GM21360 (cell line): ENCODE measurements at regions not wholly inside any gene's neighbourhood (a gene's known extent, or its start where the extent isn't known, plus 50 kb on each side); places are given as distances from the start of the nearest gene placed in this dataset.

Source experiments
- ATAC-seq: cut with Tn5 transposase; IDR thresholded peaks from one replicate; pipeline ENCODE4 v1.9.1; 2021; ENCODE audit warnings: mild to moderate bottlenecking, moderate library complexity; ENCODE audit not compliant: unreplicated experiment

DNA sequence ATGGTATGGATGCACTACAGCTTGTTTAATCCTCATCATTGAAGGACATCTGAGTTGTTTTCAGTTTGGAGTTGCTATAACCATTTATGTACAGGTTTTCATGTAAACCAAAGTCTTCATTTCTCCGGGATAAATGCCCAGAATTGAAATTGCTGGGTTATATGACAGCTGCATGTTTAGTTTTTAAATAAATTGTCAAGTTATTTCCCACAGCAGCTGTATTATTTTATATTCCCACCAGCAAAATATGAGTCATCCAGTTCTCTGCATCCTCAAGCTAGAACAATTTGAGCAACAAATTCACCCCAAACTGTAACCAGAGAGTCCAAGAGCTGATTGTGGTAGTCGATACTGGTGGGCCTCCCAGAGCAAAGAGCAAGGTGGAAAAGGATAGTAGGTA is 125.6 kb upstream of the PRNP start:
- no peak for ATAC-seq

DNA sequence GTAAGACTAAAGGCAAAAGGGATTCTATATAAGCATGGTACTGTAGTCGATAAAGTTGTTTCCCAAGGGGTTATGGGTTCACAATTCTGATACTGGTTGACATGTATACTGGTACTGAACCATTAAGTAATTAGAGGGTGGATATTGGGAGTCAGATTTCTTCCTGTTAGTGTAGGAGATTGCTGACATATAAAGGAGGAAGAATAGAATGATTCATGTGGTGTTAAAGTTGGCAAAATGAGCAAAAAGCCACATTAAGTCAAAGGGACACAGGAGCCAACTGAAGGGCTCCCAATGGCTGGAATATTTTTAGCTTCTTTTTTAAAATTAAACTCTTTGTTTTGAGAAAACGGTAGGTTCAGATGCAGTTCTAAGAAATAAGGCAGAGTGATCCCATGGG is 126.3 kb upstream of the PRNP start:
- no peak for ATAC-seq

DNA sequence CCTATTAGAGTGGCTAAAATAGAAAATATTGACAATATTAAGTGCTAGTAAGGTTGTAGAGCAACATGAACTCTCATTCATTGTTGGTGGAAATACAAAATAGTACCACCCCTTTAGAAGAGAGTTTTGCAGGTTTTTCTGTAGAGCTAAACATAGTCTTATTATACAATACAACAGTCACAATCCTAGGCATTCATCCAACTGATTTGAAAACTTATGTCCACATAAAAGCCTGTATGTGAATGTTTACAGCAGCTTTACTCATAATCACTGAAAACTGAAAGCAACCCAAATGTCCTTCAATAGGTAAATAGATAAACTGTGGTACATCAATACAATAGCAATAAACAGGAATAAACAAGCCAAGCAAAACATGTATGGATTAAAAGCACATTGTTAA is 127.2 kb upstream of the PRNP start:
- ATAC-seq: no peak

DNA sequence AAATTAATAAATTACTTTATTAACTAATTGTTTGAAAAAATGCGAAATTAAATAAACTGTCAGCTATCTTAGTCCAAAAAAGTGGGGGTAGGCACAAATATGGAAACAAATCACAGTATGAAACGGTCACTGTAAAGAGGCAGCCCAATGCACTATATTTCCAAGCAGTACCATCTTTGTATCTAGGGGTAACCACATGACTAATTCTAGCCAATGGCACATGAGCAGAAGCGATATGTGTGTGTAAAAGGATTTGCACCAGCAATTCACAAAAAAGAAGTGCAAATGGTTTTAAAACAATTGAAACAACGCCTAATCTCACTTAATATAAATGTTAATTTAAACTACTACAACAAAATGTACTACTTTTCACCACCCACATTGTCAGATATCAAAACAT is 129.5 kb upstream of the PRNP start:
- ATAC-seq: no peak

DNA sequence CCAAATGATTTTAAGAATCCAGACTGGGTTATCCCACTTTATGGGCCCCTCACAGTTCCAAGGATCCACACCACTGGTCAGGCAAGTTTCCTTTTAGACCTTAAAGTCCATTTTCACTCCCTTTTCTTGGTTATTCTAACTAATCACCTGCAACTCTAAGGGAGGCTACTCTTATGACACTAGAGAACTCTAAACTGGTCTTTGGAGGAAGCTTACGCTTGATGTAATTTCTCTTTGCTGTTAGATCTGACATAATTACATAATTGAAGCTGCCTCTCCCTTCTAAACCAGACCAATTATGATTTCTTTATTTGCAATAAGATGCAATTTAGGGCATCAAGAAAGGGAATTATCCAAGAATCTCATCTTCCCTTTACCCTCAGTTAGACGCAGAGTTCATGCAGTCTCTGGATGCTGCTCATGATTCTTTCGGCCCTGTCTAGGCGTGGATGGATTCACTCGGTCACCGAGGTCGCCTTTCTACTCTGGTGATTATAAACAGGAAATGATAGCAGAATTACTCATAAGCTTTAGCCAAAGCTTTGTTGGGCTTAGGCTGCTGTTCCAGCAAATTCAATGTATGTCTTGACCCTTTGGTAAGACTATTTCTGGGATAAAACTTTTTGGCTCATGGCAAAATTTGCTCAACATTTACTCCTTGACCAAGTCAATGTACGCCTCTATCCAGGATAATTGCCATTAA is 130.9 kb upstream of the PRNP start:
- no peak for ATAC-seq

DNA sequence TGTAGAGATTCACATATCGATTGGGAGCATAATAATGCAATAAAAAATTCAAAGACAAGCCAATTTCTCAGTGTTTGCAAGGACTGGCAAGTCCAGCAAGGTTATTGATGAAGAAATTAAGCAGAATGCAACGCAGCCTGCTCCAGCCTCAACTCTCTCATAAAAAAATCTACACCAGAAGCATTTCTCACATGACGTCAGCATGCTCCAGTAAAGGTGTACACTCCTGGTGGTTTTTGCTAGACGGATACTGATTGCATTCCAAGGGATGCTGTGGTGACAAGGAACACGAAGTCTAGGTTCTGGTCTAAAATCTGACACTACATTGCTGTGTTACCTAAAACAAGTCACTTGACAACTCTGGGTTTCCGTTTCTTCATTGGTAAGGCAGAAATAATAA is 131.9 kb upstream of the PRNP start:
- no peak for ATAC-seq

DNA sequence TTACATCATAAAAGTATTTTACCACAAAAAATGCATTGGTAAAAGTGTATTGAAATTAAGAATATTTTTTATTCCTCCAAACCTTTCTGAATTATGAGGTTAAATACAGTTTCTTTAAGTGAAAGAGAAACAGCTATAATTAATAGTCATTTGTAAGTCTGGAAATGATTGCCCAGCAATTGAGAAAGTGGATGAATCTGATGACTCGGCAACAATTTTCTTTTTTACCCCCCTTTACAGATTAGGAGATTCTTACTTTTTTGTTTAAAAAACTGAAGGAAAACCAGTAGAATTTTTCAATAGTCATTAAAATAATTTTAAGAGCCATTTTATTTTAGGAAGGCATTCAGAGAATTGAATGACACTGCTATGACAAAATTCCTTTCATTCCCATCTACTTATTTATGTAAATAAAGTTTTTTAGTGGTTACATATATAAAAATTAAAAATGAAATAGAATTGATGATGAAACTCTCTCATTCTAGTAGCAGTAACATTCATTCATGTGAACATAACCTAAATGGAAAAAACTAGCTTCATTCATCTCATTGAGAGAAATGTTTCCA is 134.1 kb upstream of the PRNP start:
- ATAC-seq: no peak

DNA sequence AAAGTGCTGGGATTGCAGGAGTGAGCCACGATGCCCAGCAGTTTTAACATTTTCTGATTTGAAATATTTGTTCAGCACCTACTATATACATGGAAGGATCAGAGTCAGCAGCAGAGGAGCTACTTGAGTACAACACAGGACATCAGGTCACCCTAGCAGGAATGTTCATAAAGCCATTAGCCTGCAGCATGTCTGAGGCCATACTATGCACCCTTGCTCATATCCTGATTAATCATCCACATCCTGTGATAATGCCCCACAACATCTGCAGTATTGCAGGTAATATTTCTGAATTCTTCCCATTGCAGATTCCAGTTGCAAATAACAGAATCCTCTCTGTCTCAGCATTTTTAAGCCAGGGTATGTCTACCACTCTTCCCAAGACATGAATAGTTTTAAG is 135.5 kb upstream of the PRNP start:
- ATAC-seq: no peak

DNA sequence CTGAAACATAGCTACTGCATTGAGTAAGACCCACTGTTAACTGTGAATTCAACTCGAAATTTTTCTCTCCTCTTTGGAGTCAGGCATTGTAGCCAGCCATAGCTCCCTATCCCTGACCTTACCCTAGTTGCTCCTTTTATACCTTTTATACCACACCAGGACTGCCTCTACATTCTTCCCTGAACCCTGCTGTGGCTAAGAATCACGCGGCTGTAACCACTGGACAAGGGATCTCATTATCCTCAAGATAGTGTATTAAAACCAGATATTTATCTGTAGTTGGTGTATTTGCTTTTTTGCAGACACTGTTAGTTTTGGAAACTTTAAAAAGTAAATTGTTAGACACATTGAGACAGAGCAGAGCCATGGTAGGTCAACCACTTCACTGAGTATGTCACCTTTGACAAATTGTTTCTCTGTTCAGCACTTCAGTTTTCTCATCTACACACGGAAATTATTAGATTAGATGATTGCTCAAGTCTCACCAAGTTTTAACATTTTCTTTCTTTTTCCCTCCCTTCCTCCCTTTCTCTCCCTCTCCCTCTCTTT is 136.5 kb upstream of the PRNP start:
- no peak for ATAC-seq

DNA sequence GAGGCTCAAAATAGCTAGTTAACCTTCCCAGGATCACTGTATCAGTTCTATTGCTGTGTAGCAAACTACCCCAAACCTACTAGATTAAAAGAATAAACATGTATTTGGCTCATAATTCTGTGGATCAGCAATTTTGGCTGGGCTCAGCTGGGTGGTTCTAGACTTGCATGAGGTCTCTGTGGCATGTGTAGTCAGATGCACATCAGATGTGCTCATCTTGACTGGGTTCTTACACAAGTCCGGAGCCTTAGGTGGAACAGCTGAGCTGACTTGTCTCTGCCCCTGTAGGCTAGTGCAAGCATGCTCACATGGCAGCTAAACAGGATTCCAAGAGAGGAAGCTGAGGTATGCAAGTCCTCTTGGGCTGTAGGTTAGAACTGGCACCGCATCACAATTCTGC is 137.7 kb upstream of the PRNP start:
- ATAC-seq: no peak

DNA sequence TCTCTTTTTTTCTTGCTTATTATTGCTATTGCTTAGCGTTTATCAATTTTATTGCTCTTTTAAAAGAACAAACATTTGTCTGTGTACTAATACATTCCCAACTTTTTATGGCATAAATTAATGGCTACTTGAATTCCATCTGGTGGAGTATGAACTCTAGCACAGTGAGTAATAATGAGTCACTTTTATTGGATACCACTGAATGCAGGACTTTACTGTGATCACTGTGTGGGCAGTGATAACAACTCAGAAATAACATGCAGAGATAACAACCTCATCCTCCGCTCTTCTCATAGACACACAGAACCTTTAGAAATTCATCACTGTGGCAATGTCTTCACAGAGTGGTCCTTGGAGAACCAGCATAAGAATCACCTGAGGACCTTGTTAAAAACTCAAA is 139.5 kb upstream of the PRNP start:
- no peak for ATAC-seq

DNA sequence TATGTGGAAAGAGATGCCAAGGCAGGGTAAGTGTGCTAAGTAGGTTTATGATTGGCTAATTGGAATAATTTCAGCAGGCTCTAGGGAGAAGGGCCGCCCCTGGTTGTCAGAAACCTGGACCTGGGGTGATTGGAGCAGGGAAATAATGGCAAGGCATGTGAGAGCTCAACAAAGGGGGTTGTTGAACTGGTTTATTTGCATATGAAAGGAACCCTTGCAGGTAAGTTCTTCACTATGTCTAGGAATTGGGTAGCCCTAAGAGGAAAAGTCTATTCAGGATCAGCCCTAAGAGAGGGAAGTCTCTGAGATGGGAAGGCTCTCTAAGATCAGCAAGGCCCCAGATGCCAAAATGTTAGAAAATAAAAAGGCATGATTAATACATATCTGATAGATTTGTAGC is 139.9 kb upstream of the PRNP start:
- no peak for ATAC-seq

DNA sequence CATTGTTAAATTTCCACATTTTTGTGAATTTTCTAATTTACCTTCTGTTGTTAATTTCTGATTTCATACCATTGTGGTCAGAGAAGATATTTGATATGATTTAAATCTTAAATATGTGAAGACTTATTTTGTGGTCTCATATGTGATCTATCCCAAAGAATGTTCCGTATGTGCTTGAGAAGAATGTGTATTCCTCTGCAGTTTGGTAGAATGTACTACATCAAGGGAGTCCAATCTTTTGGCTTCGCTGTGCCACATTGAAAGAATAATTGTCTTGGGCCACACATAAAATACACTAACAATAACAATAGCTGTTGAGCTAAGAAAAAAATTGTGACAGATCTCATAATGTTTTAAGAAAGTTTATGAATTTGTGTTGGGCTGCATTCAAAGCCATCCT is 140.7 kb upstream of the PRNP start:
- no peak for ATAC-seq

DNA sequence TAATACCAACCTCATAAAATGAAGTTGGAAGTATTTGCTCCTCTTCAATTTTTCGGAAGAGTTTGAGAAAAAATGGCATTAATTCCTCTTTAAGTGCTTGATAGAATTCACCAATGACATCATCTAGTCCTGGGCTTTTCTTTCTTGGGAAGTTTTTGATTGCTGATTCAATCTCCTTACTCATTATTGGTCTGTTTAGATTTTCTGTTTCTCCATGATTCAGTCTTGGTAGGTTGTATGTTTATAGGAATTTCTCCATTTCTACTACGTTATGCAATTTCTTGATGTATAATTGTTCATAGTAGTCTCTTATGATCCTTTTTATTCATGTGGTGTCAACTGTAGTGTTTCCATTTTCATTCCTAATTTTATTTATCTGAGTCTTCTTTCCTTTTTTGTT is 141.5 kb upstream of the PRNP start:
- ATAC-seq: no peak

DNA sequence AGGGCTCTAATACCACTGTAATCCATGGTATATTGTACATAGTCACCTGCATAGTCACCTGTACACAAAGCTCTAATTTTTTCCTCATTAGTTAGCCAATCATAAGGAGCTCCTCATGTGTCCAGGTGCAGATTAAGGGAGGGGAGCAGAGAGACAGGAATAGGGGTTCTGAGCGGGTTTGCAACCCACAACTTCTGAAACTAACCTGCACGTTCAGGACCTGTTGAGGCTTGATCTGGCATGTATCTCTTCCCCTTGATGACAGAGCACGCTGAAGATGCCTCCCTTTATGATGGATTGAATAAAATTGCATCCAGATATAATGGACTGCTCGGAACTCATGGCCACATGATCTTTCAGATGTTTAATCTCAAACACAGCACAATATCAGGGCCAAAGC is 144.0 kb upstream of the PRNP start:
- no peak for ATAC-seq

DNA sequence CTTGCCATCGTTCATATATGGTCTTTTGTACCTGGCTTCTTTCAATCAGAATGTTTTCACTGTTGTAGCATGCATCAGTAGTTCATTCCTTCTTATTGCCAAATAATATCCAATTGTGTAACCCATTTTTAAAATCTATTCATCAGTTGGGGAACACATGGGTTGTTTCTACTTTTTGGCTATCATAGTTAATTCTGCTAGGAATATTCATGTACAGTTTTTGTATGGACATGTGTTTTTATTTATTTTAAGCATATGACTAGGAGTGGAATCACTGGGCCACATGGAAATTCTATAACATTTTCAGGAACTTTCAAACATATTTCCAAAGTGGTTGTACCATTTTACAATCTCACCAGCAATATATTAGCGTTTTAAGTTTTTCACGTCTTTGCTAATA is 151.9 kb upstream of the PRNP start:
- no peak for ATAC-seq

DNA sequence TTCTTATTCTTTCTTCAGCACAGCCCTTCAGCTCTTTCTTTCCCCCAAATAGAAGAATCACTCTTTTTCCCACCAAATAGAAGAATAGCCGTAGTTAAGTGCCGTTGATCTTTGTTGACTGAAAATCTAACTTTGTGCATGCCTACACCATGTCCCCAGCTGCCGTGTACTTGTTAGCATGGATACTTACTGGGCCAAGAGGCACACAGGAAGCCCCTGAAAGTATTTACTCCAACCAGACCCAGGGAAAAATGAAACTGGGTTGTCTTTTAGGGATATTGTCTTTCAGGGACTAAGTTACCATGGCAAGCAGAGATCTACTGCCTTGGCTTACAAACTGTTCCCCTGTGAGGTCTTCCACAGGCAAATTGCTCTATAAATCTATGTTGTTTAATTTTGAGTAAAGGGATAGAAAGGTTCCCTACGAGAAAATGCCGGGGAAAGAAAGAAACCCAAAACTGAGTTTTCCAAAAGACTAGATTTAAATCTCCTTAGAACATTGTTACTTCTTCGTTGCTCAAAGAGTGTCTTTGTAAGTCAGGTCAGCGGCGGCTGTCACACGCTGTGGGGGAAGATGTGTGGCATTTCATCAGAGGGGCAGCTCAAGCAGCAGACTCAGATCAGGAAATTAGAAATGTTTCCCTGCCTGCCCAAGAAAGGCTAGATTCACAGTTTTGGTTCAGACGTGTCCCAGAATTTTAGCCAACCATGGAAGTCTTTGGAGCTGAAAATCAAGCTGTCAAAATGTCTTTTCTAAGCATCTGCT is 152.7 kb upstream of the PRNP start:
- no peak for ATAC-seq

DNA sequence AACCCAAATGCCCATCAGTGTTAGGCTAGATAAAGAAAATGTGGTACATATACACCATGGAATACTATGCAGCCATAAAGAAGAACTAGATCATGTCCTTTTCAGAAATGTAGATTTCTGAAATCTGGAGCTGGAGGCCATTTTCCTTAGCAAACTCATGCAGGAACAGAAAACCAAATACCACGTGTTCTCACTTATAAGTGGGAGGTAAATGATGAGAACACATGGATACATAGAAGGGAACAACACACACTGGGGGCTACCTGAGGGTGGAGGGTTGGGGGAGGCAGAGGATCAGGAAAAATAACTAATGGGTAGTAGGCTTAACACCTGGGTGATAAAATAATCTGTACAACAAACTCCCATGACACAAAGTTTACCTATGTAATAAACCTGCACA is 153.5 kb upstream of the PRNP start:
- no peak for ATAC-seq

DNA sequence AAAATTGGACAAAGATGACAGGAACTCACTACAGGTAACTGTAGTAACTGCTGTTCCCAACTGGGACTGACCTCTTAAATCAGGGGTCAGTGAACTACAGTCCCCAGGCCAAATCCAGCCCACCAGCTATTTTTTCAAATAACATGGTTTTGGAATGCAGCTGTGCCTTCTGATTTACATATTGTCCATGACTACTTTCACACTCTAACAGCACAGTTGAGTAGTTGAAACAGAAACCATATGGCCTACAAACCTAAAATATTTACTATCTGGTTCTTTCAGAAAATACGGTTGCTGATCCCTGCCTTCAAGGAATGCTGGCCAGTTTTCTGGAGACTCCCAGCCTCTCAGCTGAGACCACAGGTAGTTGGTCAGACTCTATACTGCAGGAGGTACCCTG is 161.5 kb upstream of the PRNP start:
- no peak for ATAC-seq

DNA sequence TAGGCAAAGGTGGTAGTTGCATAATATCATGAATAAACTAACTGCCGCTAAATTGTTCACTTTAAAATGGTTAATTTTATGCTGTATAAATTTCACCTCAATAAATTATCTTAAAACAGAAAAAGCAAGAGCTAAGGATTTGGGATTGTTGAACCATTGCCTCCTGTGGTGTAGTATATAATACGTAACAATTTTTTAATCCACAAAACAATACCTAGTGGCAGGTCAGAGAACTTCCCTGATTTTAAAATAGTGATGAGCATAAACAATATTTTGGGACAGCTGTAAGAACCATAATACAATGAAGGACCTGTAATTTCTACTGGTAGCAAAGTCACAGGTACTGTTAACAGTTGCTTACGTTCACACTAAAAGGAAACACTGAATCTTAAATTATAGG is 161.9 kb upstream of the PRNP start:
- ATAC-seq: no peak

DNA sequence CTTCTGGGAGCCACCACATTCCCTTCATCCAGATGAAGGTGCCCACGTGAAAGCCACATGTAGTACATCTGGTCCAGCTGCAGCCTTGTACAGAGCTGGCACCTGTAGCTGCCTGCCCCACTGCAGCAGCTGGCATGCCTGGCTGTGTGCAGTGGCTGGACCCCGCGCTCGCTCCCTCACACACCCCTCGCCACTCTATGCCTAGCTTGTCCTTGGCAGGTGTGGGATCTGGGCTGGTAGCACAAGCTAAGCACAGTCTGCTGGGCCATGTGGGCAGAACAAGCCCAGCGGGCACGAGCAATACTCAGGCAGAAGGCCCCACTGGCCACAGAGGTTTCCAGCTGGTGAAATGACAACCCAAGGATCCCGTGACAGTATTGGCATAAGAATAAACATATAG is 163.9 kb upstream of the PRNP start:
- no peak for ATAC-seq
